Dendritic cell treated with granulocyte-macrophage colony-stimulating factor and Interleukin-4, amounts not matched to agents 40 ng/mL and 50 ng/mL, for 4 days (primary cell): ENCODE measurements at regions not wholly inside any gene's neighbourhood (a gene's known extent, or its start where the extent isn't known, plus 50 kb on each side); places are given as distances from the start of the nearest gene placed in this dataset.
"Not testable (repeated sequence)": the region's sequence is repeated elsewhere in the genome, so short reads cannot be mapped to it uniquely, and the experiment has no call there.

Experiments
- H3K27ac Mint-ChIP-seq: one replicate; pipeline ENCODE4 v1.8.0; 2022; ENCODE audit warnings: mild to moderate bottlenecking, mixed read lengths
- H3K27me3 Mint-ChIP-seq: one replicate; pipeline ENCODE4 v1.8.0; 2022; ENCODE audit warnings: mild to moderate bottlenecking, mixed read lengths
- H3K36me3 Mint-ChIP-seq: one replicate; pipeline ENCODE4 v1.8.0; 2022; ENCODE audit warnings: low read depth, mixed read lengths
- H3K4me1 Mint-ChIP-seq: one replicate; pipeline ENCODE4 v1.8.0; 2022; ENCODE audit warnings: low read depth, mixed read lengths
- H3K4me3 Mint-ChIP-seq: one replicate; pipeline ENCODE4 v1.8.0; 2022; ENCODE audit warnings: mild to moderate bottlenecking, moderate library complexity, mixed read lengths
- H3K9me3 Mint-ChIP-seq: one replicate; pipeline ENCODE4 v1.8.0; 2022; ENCODE audit warnings: mixed read lengths
- intact Hi-C: fragments of 100-400 bp; cut with micrococcal nuclease; formaldehyde crosslinking; loops from one replicate; pipeline ENCODE4 v1.15.0; 2022

- H3K4me3 Mint-ChIP-seq, H3K27me3 Mint-ChIP-seq, intact Hi-C loops, H3K4me1 Mint-ChIP-seq, H3K27ac Mint-ChIP-seq, H3K36me3 Mint-ChIP-seq: not testable (repeated sequence)
- peaks cover 28% of the 10 kb centered on the region for H3K9me3 Mint-ChIP-seq
Observed at GRCh38 chr5:42932011-42932410, 108.1 kb downstream of the ANXA2R start.

DNA sequence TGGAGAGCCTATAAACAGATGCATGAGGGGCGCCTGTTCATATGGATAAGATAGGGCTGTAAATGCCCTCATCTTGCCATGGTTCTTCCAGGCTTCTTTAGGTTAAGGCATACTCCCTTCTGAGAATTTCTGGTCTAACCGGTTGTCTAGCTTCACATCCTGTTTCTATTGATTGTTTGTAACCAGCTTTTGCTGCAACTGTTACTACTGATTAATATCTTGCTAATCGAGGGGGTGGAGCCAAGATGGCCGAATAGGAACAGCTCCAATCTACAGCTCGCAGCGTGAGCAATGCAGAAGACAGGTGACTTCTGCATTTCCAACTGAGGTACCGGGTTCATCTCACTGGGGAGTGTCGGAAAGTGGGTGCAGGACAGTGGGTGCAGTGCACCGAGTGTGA lies 108.7 kb downstream of the ANXA2R start:
- H3K27ac Mint-ChIP-seq, H3K27me3 Mint-ChIP-seq, intact Hi-C loops: not testable (repeated sequence)

DNA sequence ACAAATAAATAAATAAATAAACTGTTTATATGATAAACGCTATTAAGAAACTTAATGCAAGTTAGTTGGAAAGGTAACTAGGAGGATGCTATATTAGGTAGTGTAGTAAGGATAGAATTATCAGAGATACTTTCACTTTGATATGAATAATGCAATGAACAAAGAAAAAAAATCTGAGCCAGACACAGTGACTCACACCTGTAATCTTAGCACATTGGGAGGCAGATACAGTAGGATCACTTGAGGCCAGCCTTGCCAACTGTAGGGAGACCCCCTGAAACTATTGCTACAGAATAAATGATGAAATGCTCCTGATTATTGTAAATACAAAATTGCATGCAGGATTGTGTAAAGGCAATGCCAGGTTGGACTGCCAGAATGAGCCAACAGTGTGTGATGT lies 109.2 kb downstream of the ANXA2R start:
- Mint-ChIP-seq H3K27ac (no peak overlapping the region), H3K4me3 (no peak overlapping the region), H3K36me3 (no peaks in the 10 kb centered on the region), H3K4me1 (no peaks in the 10 kb centered on the region), H3K9me3 (peaks cover 28% of the 10 kb centered on the region), H3K27me3 (peaks cover 5% of the 10 kb centered on the region)
- intact Hi-C loops: no loop called here

More for the DNA sequence above, 108.7 kb downstream of the ANXA2R start:
- H3K9me3 Mint-ChIP-seq: peaks cover 28% of the 10 kb centered on the region
- H3K36me3 Mint-ChIP-seq, H3K4me3 Mint-ChIP-seq, H3K4me1 Mint-ChIP-seq: not testable (repeated sequence)

DNA sequence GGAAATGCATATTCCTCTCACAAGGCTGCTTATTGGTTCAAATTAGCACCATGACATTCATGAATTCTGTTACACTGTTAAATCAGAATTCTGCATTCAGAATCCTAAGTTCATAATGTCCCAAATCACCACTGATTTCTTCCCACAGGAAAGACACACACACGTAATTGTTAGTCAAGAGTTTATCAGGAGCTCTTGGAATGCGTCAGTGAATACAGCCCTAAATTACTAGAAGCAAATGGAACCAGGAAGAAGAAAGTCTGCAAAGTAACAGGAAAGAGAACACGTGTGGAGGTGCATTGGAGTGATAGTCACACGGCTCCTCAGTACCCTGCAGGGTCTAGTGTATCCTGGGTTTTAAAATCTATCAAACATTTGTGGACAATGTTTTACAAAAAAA lies 110.2 kb downstream of the ANXA2R start:
- intact Hi-C loops: no loop called here
- peaks cover 28% of the 10 kb centered on the region for H3K9me3 Mint-ChIP-seq

DNA sequence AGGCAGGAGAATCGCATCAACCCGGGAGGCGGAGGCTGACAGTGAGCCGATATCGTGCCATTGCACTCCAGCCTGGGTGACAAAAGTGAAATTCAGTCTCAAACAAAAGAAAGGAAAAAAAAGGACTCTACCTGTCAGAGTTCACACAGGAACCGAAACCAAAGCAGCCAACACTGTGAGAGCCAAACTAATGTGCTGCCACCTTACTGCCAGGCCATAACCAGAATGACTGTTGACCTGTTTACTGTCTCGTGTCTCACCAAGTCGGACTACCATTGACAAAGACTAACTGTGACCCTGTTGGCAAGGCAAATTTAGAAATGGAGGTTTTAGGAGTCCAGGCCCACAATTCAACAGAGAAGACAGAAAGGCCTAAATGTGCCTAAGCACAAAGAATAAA lies 112.4 kb downstream of the ANXA2R start:
- Mint-ChIP-seq H3K27ac (no peak overlapping the region), H3K9me3 (peaks cover 19% of the 10 kb centered on the region), H3K36me3 (no peaks in the 10 kb centered on the region), H3K27me3 (peaks cover 18% of the 10 kb centered on the region), H3K4me1 (peaks cover 5% of the 10 kb centered on the region), H3K4me3 (no peak overlapping the region)
- intact Hi-C loops: no loop called here

More for the DNA sequence above, 110.2 kb downstream of the ANXA2R start:
- Mint-ChIP-seq H3K27ac (no peak overlapping the region), H3K4me1 (no peaks in the 10 kb centered on the region), H3K36me3 (no peaks in the 10 kb centered on the region), H3K4me3 (no peak overlapping the region), H3K27me3 (peaks cover 7% of the 10 kb centered on the region)

DNA sequence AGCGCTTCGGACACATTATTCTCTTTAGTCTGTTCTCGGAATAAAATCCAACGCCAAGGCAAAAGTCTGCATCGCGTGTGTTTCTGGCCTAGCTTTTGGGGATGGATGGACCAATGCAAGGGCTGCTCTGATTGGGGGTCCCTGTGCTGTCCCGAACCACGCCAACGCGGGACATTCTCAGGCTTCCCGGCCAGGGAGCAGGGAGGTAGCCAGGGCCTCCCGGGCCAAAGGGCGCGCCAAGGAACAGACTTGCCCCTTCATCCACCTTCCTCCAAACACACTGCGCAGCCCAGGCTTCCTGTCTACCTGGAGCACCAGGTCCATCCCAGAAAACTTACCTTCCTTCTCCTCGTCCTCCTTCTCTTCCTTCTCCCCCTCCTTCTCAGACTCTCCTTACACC lies 113.0 kb upstream of the SELENOP start:
- no peaks in the 10 kb centered on the region for H3K36me3 Mint-ChIP-seq
- no peak overlapping the region for H3K4me3 Mint-ChIP-seq
- H3K4me1 Mint-ChIP-seq: peaks cover 5% of the 10 kb centered on the region
- peaks cover 18% of the 10 kb centered on the region for H3K27me3 Mint-ChIP-seq
- intact Hi-C loops: no loop called here
- no peaks in the 10 kb centered on the region for H3K9me3 Mint-ChIP-seq
- no peak overlapping the region for H3K27ac Mint-ChIP-seq

GRCh38 chr5:42924226-42924625 lies 112.5 kb upstream of the SELENOP start:
- intact Hi-C loops: no loop called here

GRCh38 chr5:42923710-42924109 lies 112.0 kb upstream of the SELENOP start:
- intact Hi-C loops: no loop called here
- Mint-ChIP-seq H3K27me3 (peaks cover 16% of the 10 kb centered on the region), H3K4me3 (peak overlapping the region; percentile 51), H3K9me3 (no peaks in the 10 kb centered on the region), H3K36me3 (no peaks in the 10 kb centered on the region), H3K4me1 (peaks cover 5% of the 10 kb centered on the region), H3K27ac (no peak overlapping the region)

More at GRCh38 chr5:42924226-42924625, 112.5 kb upstream of the SELENOP start:
- peaks cover 16% of the 10 kb centered on the region for H3K27me3 Mint-ChIP-seq
- H3K9me3 Mint-ChIP-seq: no peaks in the 10 kb centered on the region
- peaks cover 5% of the 10 kb centered on the region for H3K4me1 Mint-ChIP-seq
- peak overlapping the region; percentile 51 for H3K4me3 Mint-ChIP-seq
- H3K36me3 Mint-ChIP-seq: no peaks in the 10 kb centered on the region
- no peak overlapping the region for H3K27ac Mint-ChIP-seq

- no peaks in the 10 kb centered on the region for H3K36me3 Mint-ChIP-seq
- no peak overlapping the region for H3K27ac Mint-ChIP-seq
- H3K4me3 Mint-ChIP-seq: no peak overlapping the region
- intact Hi-C loops: loop anchor here (10.0 kb wide), 2 partner anchors 145 to 475 kb away; no protein-coding TSS in a partner anchor
- peaks cover 5% of the 10 kb centered on the region for H3K4me1 Mint-ChIP-seq
- H3K27me3 Mint-ChIP-seq: peaks cover 9% of the 10 kb centered on the region
- H3K9me3 Mint-ChIP-seq: no peaks in the 10 kb centered on the region
Observed at GRCh38 chr5:42919600-42919999, 107.9 kb upstream of the SELENOP start.

DNA sequence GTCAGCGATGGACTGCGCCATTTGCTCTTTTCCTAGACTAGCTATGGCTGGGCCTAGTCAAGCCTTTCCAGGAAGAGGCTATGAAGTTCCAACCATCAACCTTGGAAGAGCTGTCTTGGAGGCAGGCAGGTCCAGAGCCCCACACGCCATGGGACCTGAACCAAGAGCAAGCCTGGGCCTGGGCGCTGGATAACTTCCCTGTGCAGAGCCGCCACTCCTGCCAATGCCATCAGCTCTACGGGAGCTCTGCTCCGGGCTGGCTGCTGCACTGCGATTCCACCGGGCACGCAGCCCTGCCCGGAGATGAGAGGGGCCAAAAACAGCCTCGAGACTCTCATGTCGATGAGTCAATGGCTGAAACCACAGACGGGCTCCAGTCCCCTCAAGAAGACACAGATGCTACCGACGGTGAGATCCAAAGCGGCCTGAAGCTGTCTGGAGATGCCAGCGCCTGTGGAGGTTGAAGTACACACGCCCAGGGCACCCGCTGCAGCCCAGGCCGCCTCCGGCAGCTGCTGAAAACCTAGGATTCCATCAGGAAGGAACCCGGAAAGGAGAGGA lies 103.7 kb upstream of the SELENOP start:
- Mint-ChIP-seq H3K4me3 (no peak overlapping the region), H3K9me3 (no peaks in the 10 kb centered on the region), H3K27me3 (no peaks in the 10 kb centered on the region), H3K4me1 (no peaks in the 10 kb centered on the region), H3K27ac (no peak overlapping the region), H3K36me3 (no peaks in the 10 kb centered on the region)
- intact Hi-C loops: loop anchor here (10.0 kb wide), 2 partner anchors 149 to 479 kb away; no protein-coding TSS in a partner anchor

GRCh38 chr5:42912184-42912798 lies 100.6 kb upstream of the SELENOP start:
- intact Hi-C loops: loop anchor here (2.0 to 10.0 kb wide), 6 partner anchors 35 to 483 kb away; no protein-coding TSS in a partner anchor
- Mint-ChIP-seq H3K9me3 (no peaks in the 10 kb centered on the region), H3K36me3 (no peaks in the 10 kb centered on the region), H3K27ac (no peak overlapping the region), H3K4me1 (peaks cover 9% of the 10 kb centered on the region), H3K27me3 (no peaks in the 10 kb centered on the region), H3K4me3 (no peak overlapping the region)

DNA sequence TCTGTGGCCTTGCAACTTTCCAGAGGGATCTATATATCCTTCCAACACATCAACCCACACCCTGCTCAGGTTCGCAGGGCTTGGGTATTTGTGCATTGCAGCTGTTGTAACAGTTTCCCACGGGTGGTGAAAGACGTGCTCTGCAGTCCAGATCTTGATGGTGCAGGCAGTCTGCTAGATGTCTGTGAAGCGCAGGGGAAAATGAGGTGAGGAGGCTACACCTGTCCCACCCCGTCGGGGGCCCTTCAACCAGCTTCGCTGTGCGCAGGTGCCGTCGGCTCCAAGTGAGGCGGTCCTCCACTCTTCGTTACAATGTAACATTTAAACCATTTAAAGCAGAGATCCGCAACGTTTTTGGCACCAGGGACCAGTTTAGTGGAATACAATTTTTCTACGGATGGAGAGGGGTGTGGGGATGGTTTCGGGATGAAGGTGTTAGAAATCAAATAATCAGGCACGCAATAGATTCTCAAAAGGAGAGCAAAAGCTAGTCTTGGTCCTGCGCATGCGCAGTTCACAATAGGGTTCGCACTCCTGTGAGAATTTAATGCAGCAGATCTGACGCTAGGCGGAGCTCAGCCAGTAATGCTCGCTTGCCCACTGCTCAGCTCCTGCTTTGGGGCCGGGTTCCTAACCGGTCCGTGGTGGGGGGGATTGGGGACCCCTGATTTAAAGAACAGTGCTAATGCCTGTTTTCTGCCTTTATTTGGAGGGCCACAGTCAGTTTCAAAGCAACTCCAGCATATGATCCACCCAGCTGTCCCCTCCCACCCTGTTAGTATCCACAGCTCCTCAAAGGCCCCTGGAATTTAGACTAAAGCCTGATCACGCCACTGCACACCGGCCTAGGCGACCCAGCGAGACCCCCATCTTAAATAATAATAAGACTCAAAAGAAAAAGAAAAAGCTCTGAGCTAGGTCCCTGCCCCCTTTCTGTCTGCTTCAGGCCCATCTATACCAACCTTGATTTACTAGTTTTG lies 97.1 kb upstream of the SELENOP start:
- Mint-ChIP-seq H3K27ac (peak overlapping the region; percentile 62), H3K4me1 (peaks cover 9% of the 10 kb centered on the region), H3K9me3 (no peaks in the 10 kb centered on the region), H3K27me3 (peaks cover 3% of the 10 kb centered on the region), H3K36me3 (no peaks in the 10 kb centered on the region), H3K4me3 (peak overlapping the region; percentile 77)
- intact Hi-C loops: loop anchor here (5.0 kb wide), 1 partner anchor 214 kb away; the partner anchor contains the start of gene ZNF131

DNA sequence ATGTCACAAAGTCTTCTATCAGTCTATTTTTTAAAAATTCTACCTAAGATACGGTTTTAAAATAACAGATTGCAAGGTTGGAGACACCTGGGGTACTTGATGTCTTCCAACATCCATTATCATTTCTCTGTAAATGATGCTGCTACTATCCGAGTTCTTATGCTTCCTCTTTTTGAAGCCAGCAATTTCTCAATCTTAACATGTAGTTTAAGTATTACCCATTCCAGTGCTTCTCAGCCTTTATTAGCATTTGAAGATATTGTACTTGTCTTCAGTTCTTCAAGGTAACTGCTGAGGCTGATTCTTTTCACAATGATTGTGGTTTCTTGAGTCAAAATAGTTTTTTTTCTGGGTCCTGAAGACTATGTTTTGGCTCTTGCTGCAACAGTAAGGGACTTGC lies 96.4 kb upstream of the SELENOP start:
- Mint-ChIP-seq H3K27me3 (peaks cover 3% of the 10 kb centered on the region), H3K27ac (peak overlapping the region; percentile 62), H3K36me3 (no peaks in the 10 kb centered on the region), H3K4me3 (peak overlapping the region; percentile 77), H3K4me1 (peaks cover 9% of the 10 kb centered on the region), H3K9me3 (no peaks in the 10 kb centered on the region)
- intact Hi-C loops: loop anchor here (5.0 kb wide), 1 partner anchor 214 kb away; the partner anchor contains the start of gene ZNF131

DNA sequence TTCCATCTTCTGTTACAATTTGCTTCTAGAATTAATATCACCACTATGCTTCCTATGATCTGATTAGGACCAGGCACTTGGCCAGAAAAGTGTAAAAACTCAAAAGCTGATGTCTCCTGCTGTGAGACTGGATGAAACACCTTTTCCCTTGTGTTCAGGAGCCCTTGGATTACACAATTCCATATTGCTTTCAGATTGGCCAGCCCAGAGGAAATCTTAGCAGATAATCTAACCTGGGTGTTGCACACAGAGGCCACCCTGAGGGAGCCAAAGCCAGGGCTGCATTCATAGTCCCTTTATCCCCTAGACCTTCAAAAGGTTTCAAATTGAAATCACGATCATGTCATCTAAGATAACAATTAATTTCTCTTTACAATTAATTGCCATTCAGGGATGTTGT lies 94.1 kb upstream of the SELENOP start:
- no peaks in the 10 kb centered on the region for H3K36me3 Mint-ChIP-seq
- H3K4me3 Mint-ChIP-seq: no peak overlapping the region
- peaks cover 9% of the 10 kb centered on the region for H3K4me1 Mint-ChIP-seq
- intact Hi-C loops: loop anchor here (5.0 kb wide), 1 partner anchor 216 kb away; the partner anchor contains the start of gene ZNF131
- no peaks in the 10 kb centered on the region for H3K9me3 Mint-ChIP-seq
- H3K27ac Mint-ChIP-seq: no peak overlapping the region
- H3K27me3 Mint-ChIP-seq: peaks cover 3% of the 10 kb centered on the region
